GM12878 (cell line): ENCODE measurements at regions not wholly inside any gene's neighbourhood (a gene's known extent, or its start where the extent isn't known, plus 50 kb on each side); places are given as distances from the start of the nearest gene placed in this dataset.

Experiments
- ATAC-seq: fragments of 200-7000 bp; cut with Tn5 transposase; 3 replicates; pipeline ENCODE4 v1.9.1; 2020; ENCODE audit warnings: mild to moderate bottlenecking, moderate library complexity
- BruUV-seq: library from RNA; stranded (reverse); fragments of 400-500 nt; replicated peaks from 2 replicates; lab custom pipeline; 2021; lab: Mats Ljungman, UMichigan
- CTCF ChIA-PET: fragments of 300-600 bp; sonication (Branson Sonifier 250); formaldehyde crosslinking; extraction: SDS; loops from one replicate; lab custom pipeline; 2021; ENCODE audit warnings: inconsistent platforms; lab: Yijun Ruan, JAX
- POLR2A ChIA-PET: fragments of 350-600 bp; formaldehyde crosslinking; extraction: SDS; loops from one replicate; lab custom pipeline; 2021; ENCODE audit warnings: inconsistent platforms; lab: Charles Lee
- RAD21 ChIA-PET: fragments of 300-600 bp; sonication (Branson Sonifier 250); formaldehyde crosslinking; loops from one replicate; lab custom pipeline; 2023; ENCODE audit warnings: antibody characterized with exemption; ENCODE audit not compliant: unreplicated experiment; lab: Charles Lee
- SMC1A ChIA-PET: fragments of 300-600 bp; sonication (Branson Sonifier 250); formaldehyde crosslinking; loops from one replicate; lab custom pipeline; 2023; ENCODE audit not compliant: unreplicated experiment, uncharacterized antibody; lab: Charles Lee
- DNase-seq: peaks from one replicate; pipeline ENCODE4 v3.0.0-alpha.2; 2011; ENCODE audit warnings: low read depth, low spot score
- FAIRE-seq: peaks from 3 replicates; lab custom pipeline; 2011; peaks lifted over from hg19 to GRCh38; lab: Jason Lieb, UNC
- H2AFZ ChIP-seq: 2 replicates; pipeline ENCODE4 v1.6.0; 2011; ENCODE audit warnings: low read depth, low read length, control low read depth; ENCODE audit not compliant: control insufficient read depth
- H3K27ac ChIP-seq: 2 replicates; pipeline ENCODE4 v1.5.1; 2011; ENCODE audit warnings: control low read depth; ENCODE audit not compliant: control insufficient read depth, insufficient read depth
- H3K27me3 ChIP-seq, 2 experiments: replicated peaks in 1 of 2; 2 replicates each; pipeline versions ENCODE4 v1.6.0 to v1.6.1; 2011; ENCODE audit warnings: low read length in 1 of 2; ENCODE audit not compliant: control insufficient read depth in 2 of 2, insufficient read depth in 2 of 2
- H3K36me3 ChIP-seq, 2 experiments: 2 replicates each; pipeline ENCODE4 v1.5.1; 2011; ENCODE audit warnings: low read length in 1 of 2; ENCODE audit not compliant: control insufficient read depth in 2 of 2, insufficient read depth in 2 of 2
- H3K4me1 ChIP-seq: 2 replicates; pipeline ENCODE4 v1.6.1; 2011; ENCODE audit warnings: mild to moderate bottlenecking, low read length, moderate library complexity, mixed read lengths; ENCODE audit not compliant: control insufficient read depth, insufficient read depth
- H3K4me2 ChIP-seq: 2 replicates; pipeline ENCODE4 v1.6.0; 2011; ENCODE audit warnings: control low read depth; ENCODE audit not compliant: control insufficient read depth, insufficient read depth
- H3K4me3 ChIP-seq: fragments of 200-600 bp; sonication (generic); 2 replicates; pipeline ENCODE4 v1.5.1; 2016
- H3K79me2 ChIP-seq: 2 replicates; pipeline ENCODE4 v1.6.0; 2011; ENCODE audit warnings: low read length; ENCODE audit not compliant: control insufficient read depth, insufficient read depth
- H3K9ac ChIP-seq: 2 replicates; pipeline ENCODE4 v1.8.0; 2011; ENCODE audit warnings: low read length, control low read depth, mixed read lengths; ENCODE audit not compliant: control insufficient read depth, insufficient read depth
- H3K9me3 ChIP-seq: replicated peaks from 3 replicates; pipeline ENCODE4 v1.5.1; 2011; ENCODE audit warnings: mild to moderate bottlenecking, low read length; ENCODE audit not compliant: control insufficient read depth, insufficient read depth
- H4K20me1 ChIP-seq: 2 replicates; pipeline ENCODE4 v1.6.0; 2011; ENCODE audit not compliant: control insufficient read depth, insufficient read depth
- IKZF1 ChIP-seq: fragments of 450-650 bp; conservative IDR thresholded peaks from 2 replicates; pipeline ENCODE4 v1.6.1; 2017; ENCODE audit warnings: antibody characterized with exemption, mild to moderate bottlenecking
- PKNOX1 ChIP-seq: fragments of 450-650 bp; IDR thresholded peaks from 2 replicates; pipeline ENCODE4 v1.6.1; 2016; ENCODE audit warnings: mild to moderate bottlenecking
- RCOR1 ChIP-seq: conservative IDR thresholded peaks from 2 replicates; pipeline ENCODE4 v1.6.1; 2012; ENCODE audit warnings: low read depth, low read length, improper control_type of control experiment
- SMAD1 ChIP-seq: fragments of 450-650 bp; IDR thresholded peaks from 2 replicates; pipeline ENCODE4 v1.6.1; 2018; ENCODE audit warnings: mild to moderate bottlenecking, low read depth; ENCODE audit not compliant: partially characterized antibody
- SMAD5 ChIP-seq: IDR thresholded peaks from 2 replicates; pipeline ENCODE4 v1.6.1; 2016; ENCODE audit warnings: antibody characterized with exemption, low read depth
- USF1 ChIP-seq: IDR thresholded peaks from 2 replicates; pipeline ENCODE4 v1.6.1; 2011; ENCODE audit warnings: borderline replicate concordance, low read depth, mild to moderate bottlenecking, moderate library complexity, mixed read lengths, low read length; ENCODE audit not compliant: insufficient read depth; ENCODE audit errors: extremely low read length
- WGBS: methylation state at CpG from one replicate; pipeline ENCODE4 v1.1.6; 2016; ENCODE audit warnings: low lambda C conversion rate; ENCODE audit not compliant: insufficient replicate concordance, insufficient coverage; ENCODE audit errors: missing lambda C conversion rate; 5-methylcytosine and 5-hydroxymethylcytosine counted together
- in situ Hi-C: fragments of 300-500 bp; cut with MboI; formaldehyde crosslinking; loops from 9 replicates; pipeline ENCODE4 v1.14.3; 2018; ENCODE audit warnings: mixed read lengths
- intact Hi-C: fragments of 100-400 bp; cut with micrococcal nuclease; formaldehyde crosslinking; loops from one replicate; pipeline ENCODE4 v1.14.2; 2022; ENCODE audit not compliant: unreplicated experiment

- no peak for TF ChIP-seq USF1
Measured at GRCh38 chr10:52965509-52965908, 192.9 kb upstream of the MBL2 start (continued).

- no peak overlapping the region; the same call in 1 of the 2 replicates for H2AFZ ChIP-seq
- no peaks in the 10 kb centered on the region; the same call in 2 of the 3 replicates for H3K9me3 ChIP-seq
- no TSS peak for BruUV-seq
- ChIA-PET RAD21 (interaction anchor here (1.3 to 1.8 kb wide), 4 partner anchors 12 to 638 kb away, joined by 3 to 4 read pairs (median 4); no protein-coding TSS in a partner anchor), CTCF (interaction anchor here (1.0 to 3.0 kb wide), 5 partner anchors 9 to 174 kb away, joined by 3 to 22 read pairs (median 3); no protein-coding TSS in a partner anchor), SMC1A (interaction anchor here (0.7 to 2.6 kb wide), 12 partner anchors 9 to 275 kb away, joined by 3 to 14 read pairs (median 4); no protein-coding TSS in a partner anchor), POLR2A (no interaction called here)
- peaks cover 18% of the 10 kb centered on the region for H3K4me1 ChIP-seq
- no peaks in the 10 kb centered on the region for H4K20me1 ChIP-seq
- H3K79me2 ChIP-seq, result no peaks in the 10 kb centered on the region
- no peaks in the 10 kb centered on the region for H3K27me3 ChIP-seq
- no peak overlapping the region for H3K4me2 ChIP-seq
- H3K27ac ChIP-seq, result no peak overlapping the region
- H3K4me3 ChIP-seq, result no peak overlapping the region
- intact Hi-C loops (no loop called here), in situ Hi-C loops (no loop called here)
- H3K9ac ChIP-seq, result no peak overlapping the region
- H3K36me3 ChIP-seq, result no peaks in the 10 kb centered on the region
- peak; percentile 75 for TF ChIP-seq PKNOX1
- TF ChIP-seq SMAD5, result no peak
- no peak for TF ChIP-seq IKZF1
- TF ChIP-seq SMAD1, result no peak
- TF ChIP-seq RCOR1, result no peak
- 27% methylated on average over 2 of the region's 2 CpGs for WGBS
- DNase-seq, result no peak
- no peak for ATAC-seq
- FAIRE-seq, result peak; percentile 47
Measured at GRCh38 chr10:52961323-52961722, 188.7 kb upstream of the MBL2 start.
